ENCODE measurements at regions not wholly inside any gene's neighbourhood (a gene's known extent, or its start where the extent isn't known, plus 50 kb on each side); places are given as distances from the start of the nearest gene placed in this dataset.
"Not testable (repeated sequence)": the region's sequence is repeated elsewhere in the genome, so short reads cannot be mapped to it uniquely, and the experiment has no call there.

GRCh38 chr9:129296195-129296594, 118.1 kb upstream of the IER5L start:
- DNase-seq = not testable (repeated sequence)

DNA sequence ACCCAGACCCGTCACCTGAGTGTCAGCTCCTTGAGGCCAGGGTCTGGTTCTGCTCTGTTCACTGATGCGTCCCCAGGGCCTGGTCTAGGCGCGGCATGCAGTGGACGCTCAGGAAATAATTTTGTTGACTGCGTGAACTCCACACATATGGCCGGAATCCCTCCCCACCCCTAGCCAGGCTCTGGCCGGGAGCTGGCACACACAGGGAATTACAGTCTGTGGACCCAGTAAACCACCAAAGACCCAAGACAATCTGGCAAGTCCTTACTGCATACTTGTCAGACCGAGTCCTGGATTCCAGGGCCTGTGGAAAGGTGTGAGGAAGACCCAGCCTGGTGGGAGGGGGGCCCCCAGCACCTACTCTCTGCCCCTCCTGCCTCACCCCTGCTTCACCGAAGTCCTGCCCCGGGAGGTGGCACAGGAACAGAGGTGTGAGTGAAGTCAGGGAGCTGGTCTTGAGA, 113.0 kb upstream of the IER5L start:
- no peak for DNase-seq

- DNase-seq = no peak
Measured at GRCh38 chr9:129290606-129291005, 112.5 kb upstream of the IER5L start.

DNA sequence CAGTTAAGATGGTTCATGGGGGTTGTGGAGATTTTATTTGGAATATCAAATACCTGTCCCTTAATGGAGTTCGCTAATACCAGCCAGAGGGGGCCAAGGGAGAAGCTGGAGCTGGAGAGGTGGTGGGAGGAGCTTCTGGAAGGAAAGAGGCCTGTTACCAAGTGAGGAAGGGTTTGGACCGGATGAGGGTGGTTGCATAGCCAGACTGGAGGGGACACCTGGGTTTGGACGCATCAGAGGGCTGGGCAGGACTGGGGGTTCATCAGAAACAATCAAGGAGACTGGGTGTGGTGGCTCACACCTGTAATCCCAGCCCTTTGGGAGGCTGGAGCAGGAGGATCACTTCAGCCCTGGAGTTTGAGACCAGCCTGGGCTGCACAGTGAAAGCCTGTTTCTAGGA, 111.8 kb upstream of the IER5L start:
- no peak for DNase-seq

DNA sequence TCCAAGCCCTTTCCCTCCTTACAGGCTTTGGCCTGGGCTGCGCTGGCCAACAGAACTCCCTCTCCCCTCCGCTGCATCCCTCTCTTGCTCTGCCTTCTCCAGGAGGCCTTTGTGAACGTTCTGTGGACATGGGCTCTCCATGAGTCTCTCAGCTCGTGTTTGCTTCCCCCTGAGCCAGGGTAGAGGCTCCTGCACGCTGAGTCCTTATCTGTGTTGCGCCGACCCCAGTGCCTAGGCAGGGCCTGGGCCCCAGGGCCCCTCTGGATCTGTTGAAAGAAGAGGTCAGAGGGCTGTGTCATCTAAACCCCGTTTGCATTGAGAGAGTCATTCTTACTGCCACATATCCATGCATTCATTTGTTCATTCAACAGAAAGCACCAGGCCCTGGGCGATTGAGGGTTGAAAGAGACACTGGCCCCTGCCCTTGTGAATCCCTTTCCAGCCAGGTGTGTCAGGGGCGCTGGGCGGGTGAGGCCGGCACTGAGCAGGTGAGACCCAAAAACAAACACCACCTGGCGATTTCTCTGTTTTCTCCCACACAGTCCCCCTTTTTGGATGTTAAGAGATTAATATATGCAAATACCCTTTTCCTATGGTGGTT, 111.2 kb upstream of the IER5L start:
- DNase-seq = no peak

- DNase-seq = no peak
Measured at GRCh38 chr9:129287619-129288305, 109.7 kb upstream of the IER5L start.

DNA sequence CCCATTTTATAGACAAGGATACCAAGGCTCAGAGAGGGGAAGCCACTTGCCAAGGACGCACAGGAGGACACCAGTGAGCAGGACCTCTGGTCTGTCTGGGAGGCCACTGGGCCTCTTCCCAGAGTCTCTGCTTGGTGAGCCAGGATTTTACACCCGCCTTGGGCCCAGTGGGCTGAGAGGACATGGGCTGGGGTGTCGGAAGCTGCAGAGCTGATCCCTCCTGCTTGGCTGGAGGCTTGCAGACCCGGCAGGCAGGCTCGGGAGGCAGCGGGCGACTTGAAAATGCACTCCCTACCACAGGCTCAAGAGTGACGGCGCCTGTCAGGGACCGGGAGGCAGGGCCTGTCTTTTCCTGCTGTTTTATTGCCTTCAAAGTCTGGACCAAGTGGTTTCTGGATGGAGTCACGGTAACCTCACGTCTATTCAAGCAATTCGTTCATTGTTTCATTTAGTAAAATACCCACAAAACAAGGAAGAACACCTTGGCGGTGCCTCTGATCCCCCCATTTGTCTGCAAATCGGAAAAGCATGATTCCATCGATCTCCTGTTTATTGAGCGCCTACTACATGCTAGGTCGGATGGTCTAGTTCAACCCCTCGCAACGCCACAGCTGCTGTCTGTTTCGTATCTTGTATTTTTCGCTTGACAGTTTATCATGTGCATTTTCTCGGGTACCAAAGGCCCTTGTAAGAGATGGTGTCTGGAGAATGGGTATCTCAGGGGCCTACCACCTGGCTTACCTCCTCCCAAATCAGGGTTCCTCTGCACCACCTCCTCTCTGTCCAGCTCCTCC, 108.1 kb upstream of the IER5L start:
- DNase-seq = no peak

GRCh38 chr9:129285382-129285781, 107.3 kb upstream of the IER5L start:
- DNase-seq = no peak

DNA sequence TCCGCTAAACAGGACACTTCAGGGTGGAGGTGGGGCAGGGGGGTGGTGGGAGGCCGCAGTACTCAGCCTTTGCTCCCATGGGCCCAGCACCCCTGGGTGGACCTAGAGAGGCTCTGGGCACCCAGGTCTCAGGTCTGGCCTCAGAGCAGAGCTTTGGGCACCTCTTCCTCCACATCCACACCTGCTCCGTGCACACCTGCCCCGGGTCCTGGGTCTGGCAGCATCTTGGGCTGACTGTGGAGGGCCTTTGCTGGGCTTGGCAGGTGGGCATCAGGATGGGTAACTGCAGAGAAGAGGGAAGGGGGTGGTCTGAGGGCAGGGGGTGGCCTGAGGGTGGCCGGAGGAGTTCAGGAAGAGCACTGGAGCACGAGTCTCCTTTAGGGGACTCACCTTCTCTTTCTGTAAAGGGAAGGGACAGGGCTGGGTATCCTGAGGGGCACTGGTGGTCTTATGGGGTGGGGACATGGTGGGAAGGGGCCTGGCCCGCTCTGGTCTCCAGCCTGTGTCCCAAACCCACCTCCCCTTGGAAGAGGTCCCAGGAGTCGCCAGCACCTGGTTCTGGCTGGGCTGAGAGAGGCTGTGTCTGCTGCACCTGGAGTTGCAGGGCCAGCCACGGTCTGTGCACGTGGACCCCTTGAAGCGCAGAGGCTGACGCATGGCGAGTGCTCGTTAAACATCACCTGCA, 106.7 kb upstream of the IER5L start:
- DNase-seq = no peak

- DNase-seq = no peak
Measured at GRCh38 chr9:129283705-129284606, 105.9 kb upstream of the IER5L start.

DNA sequence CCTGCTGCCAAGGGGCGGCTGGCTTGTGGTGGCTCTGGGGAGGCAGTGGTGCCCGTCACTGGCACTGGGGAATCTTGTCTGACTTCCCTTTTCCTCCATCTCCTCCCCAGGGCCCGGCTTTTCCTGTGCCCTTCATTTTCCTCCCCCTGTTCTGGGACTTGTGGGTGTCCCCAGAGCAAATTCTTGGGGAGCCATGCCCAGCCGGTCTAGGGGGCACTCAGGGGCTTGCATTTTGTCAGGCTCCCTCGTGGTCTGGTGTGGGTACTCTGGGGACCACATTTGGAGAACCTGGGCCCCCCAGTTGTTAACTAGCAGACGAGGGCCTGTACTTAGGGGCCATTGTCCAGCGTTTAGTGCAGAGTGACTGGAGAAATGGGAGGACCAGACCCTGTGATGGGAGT, 105.2 kb upstream of the IER5L start:
- DNase-seq = no peak

DNA sequence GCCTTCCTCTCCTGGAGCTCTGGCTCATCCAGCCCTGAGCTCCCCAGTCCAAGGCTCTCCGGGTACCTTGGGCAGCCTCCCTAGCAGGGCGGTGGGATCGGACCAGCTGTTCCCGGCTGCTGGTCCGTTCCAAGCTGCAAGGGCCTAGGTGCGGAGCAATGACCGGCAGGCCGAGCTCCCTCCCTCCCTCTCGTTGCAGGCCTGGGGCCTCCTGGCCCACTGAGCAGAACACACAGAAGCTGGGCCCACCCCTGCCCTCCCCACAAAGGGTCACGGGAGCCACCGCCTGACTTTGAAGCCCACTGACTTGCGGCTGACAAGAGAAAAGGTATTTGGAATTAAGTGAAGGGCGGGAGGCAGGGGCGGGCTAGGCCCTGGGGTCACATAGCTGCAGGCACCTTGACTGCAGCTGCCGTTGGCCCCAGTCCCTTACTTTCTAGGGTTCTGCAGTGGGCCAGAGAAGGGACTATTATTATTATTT, 104.7 kb upstream of the IER5L start:
- no peak for DNase-seq

GRCh38 chr9:129282272-129282671, 104.2 kb upstream of the IER5L start:
- no peak for DNase-seq

DNA sequence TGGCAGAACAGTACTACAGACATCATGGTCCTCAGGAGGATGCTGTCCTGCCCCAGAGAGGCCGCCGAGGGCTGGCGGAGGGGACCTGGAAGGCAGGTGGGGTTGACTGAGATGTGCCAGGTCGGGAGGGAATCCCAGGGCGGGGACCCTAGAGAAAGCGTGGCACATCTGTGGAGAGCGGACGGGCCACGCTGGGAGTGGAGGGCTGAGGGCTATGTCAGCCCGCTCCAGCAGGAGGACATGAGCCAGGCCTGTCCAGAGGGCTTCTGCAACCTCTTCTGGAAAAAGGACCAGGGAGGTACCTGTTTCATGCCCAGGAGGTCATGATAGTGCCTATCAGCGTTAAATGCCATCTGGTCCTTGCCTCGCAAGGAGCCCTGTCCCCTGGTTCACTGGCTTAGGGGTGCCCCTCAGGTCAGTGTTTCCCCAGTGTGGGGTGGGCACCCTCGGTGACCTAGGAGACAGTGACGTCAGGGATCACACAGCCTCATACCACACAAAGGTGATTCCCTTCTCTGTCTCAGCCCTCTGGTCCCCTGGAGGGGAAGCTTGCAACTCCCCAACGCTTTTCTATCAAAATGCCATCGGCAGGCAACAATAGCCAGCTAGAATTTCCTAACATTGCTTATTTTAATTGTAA, 103.6 kb upstream of the IER5L start:
- no peak for DNase-seq

GRCh38 chr9:129280623-129281271, 102.7 kb upstream of the IER5L start:
- DNase-seq = no peak

DNA sequence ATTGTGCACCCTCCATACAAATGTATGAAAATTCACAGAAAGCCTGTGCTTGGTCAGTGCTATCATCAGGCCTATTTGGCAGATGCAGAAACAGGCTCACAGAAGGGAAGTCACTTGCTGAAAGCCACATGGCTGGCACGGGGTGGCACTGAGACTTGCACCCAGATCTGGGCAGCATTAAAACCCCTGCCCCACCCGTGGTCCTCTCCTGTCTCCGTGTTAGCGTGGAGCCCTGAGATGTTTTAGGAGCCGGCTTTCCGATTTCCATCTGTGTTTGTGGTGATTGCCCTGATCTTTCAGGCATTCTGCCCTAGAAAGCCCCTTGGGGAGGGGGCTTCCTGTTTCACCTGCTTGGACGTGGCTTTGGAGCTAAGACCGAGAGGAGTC, 102.2 kb upstream of the IER5L start:
- no peak for DNase-seq

- no peak for DNase-seq
Measured at GRCh38 chr9:129278391-129279237, 100.6 kb upstream of the IER5L start.

- DNase-seq = no peak
Measured at GRCh38 chr9:129276486-129277230, 98.6 kb upstream of the IER5L start.

DNA sequence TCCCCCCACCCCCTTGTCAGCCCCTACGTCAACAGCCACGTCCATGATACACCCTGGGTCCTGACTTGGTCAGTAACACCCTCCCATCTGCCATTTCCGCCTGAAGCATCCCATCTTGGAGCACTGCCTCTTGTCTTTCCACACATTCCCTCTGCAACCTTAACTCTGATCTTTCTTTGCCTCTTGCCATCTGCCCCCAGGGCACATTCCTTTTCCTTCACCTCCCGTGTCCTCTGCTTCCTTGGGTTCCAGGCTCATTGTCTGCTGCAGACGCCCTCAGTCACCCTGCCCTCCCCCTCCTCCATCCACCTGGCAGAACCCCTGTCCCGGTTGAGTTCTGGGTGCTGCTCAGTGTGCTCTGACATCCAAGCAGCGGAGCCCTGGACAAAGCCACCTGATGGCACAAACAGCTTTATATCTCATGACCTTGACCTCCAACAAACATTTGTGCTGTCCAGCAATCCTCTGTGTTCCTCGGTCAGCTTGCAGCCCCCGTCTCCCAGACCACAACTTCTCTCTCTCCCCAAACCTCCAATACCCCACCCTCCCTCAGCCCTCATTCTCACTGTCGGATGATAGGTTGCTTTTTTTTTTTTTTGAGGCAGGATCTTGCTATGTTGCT, 97.7 kb upstream of the IER5L start:
- no peak for DNase-seq

Data from CD4-positive, alpha-beta T cell treated with Interleukin-4 for 4 hours (primary cell).